ENCODE measurements at regions not wholly inside any gene's neighbourhood (a gene's known extent, or its start where the extent isn't known, plus 50 kb on each side); places are given as distances from the start of the nearest gene placed in this dataset.

GRCh38 chr9:109912726-109913460, 132.9 kb downstream of the PALM2AKAP2 start:
- no peak for DNase-seq (ENCODE audit: low read depth)

- DNase-seq (ENCODE audit: low read depth) = no peak
These were observed 133.4 kb downstream of the PALM2AKAP2 start for GRCh38 chr9:109913461-109913810.

GRCh38 chr9:109914280-109915027, 134.5 kb downstream of the PALM2AKAP2 start:
- DNase-seq (ENCODE audit: low read depth) = no peak

GRCh38 chr9:109916316-109916715, 136.3 kb downstream of the PALM2AKAP2 start:
- DNase-seq (ENCODE audit: low read depth) = no peak

- no peak for DNase-seq (ENCODE audit: low read depth)
These were observed 138.6 kb downstream of the PALM2AKAP2 start for GRCh38 chr9:109918339-109919163.

- no peak for DNase-seq (ENCODE audit: low read depth)
These were observed 139.9 kb downstream of the PALM2AKAP2 start for GRCh38 chr9:109919736-109920408.

- DNase-seq (ENCODE audit: low read depth) = no peak
These were observed 142.8 kb downstream of the PALM2AKAP2 start for GRCh38 chr9:109922617-109923470.

- DNase-seq (ENCODE audit: low read depth) = no peak
These were observed 143.4 kb downstream of the PALM2AKAP2 start for GRCh38 chr9:109923471-109923760.

GRCh38 chr9:109923806-109924205, 143.8 kb downstream of the PALM2AKAP2 start:
- no peak for DNase-seq (ENCODE audit: low read depth)

GRCh38 chr9:109925799-109926198, 145.8 kb downstream of the PALM2AKAP2 start:
- no peak for DNase-seq (ENCODE audit: low read depth)

- DNase-seq (ENCODE audit: low read depth) = no peak
These were observed 146.4 kb downstream of the PALM2AKAP2 start for GRCh38 chr9:109926421-109926869.

GRCh38 chr9:109931623-109932022, 151.6 kb downstream of the PALM2AKAP2 start:
- DNase-seq (ENCODE audit: low read depth) = no peak

- no peak for DNase-seq (ENCODE audit: low read depth)
These were observed 154.3 kb downstream of the PALM2AKAP2 start for GRCh38 chr9:109934136-109934856.

GRCh38 chr9:109934857-109935215, 154.8 kb downstream of the PALM2AKAP2 start:
- peak; percentile 23 for DNase-seq (ENCODE audit: low read depth)

- DNase-seq (ENCODE audit: low read depth) = no peak
These were observed 155.5 kb downstream of the PALM2AKAP2 start for GRCh38 chr9:109935406-109936087.

- no peak for DNase-seq (ENCODE audit: low read depth)
These were observed 158.0 kb downstream of the PALM2AKAP2 start for GRCh38 chr9:109937861-109938453.

- no peak for DNase-seq (ENCODE audit: low read depth)
These were observed 159.8 kb downstream of the PALM2AKAP2 start for GRCh38 chr9:109939698-109940342.

- DNase-seq (ENCODE audit: low read depth) = no peak
These were observed 160.6 kb downstream of the PALM2AKAP2 start for GRCh38 chr9:109940561-109940960.

- no peak for DNase-seq (ENCODE audit: low read depth)
These were observed 161.8 kb downstream of the PALM2AKAP2 start for GRCh38 chr9:109941771-109942170.
